CD4-positive, alpha-beta T cell treated with Interferon alpha-2 for 1 hour (primary cell): ENCODE measurements at regions not wholly inside any gene's neighbourhood (a gene's known extent, or its start where the extent isn't known, plus 50 kb on each side); places are given as distances from the start of the nearest gene placed in this dataset.
A peak's percentile ranks its signal among the peaks of the same experiment; 100 is the strongest.
"Not testable (repeated sequence)": the region's sequence is repeated elsewhere in the genome, so short reads cannot be mapped to it uniquely, and the experiment has no call there.

Source experiments
- DNase-seq, 2 donors: peaks; one replicate each; pipeline ENCODE4 v3.0.0-alpha.2; 2020 to 2022

GRCh38 chr12:89833337-89834252 lies 125.0 kb upstream of the ATP2B1 start:
- DNase-seq: no peak

DNA sequence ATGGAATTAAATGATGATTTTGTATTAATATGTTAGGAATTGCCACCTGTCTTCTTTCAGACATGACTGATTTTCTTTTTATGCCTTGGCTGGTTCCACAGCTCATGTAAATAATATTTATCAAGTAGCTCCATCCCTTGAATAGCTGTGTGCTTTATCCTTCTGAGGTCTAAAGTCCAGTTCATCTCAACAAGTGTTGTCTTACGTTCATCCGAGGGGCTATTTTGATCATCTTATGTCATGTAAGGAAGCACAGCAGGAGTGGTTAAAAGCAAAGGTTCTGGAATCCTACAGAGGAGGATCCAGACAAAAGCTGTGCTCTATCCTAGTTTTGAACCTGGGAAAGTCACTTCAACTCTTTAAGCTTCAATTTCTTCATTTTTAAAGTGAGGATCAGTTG lies 123.7 kb upstream of the ATP2B1 start:
- no peak for DNase-seq

GRCh38 chr12:89831310-89832095 lies 122.9 kb upstream of the ATP2B1 start:
- no peak for DNase-seq

GRCh38 chr12:89829434-89829975 lies 120.9 kb upstream of the ATP2B1 start:
- no peak for DNase-seq

- DNase-seq: no peak
These were observed 119.9 kb upstream of the ATP2B1 start for GRCh38 chr12:89828575-89828974.

DNA sequence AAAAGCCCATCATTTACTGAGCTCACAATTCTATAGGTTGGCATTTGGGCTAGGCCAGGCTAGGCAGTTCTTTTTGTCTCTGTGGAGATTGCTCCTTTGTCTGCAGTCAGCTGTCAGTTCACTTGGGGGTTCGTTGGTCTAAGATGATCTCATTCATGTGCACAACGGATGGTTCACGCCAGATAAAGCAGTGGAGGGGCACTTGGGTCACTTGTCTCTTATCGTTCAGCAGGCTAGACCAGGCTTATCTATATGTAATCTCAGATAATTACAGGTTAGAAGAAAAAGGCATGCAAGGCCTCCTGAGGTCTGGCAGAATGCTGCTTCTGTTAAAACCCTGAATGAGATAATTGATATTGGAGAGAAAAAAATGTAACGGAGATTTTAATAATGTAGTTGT lies 119.0 kb upstream of the ATP2B1 start:
- DNase-seq: no peak

GRCh38 chr12:89826468-89826867 lies 117.8 kb upstream of the ATP2B1 start:
- DNase-seq: no peak

GRCh38 chr12:89825591-89826449 lies 117.2 kb upstream of the ATP2B1 start:
- DNase-seq: peak in 1 of 2 donors; percentile 26

- DNase-seq: no peak
These were observed 116.2 kb upstream of the ATP2B1 start for GRCh38 chr12:89824822-89825221.

DNA sequence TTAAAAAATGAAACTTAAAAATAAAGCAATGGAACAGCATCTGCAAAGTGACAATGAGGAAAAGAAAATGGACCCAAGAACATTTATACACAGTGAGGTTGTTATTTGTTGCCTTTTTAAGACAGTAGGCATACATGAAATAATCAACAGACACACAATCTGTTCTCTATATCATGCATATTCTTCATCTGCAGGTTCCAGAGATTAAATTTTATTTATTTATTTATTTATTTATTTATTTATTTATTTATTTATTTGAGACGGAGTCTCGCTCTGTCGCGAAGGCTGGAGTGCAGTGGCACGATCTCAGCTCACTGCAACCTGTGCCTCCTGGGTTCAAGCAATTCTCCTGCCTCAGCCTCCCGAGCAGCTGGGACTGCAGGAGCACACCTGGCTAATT lies 114.4 kb upstream of the ATP2B1 start:
- not testable (repeated sequence) for DNase-seq

DNA sequence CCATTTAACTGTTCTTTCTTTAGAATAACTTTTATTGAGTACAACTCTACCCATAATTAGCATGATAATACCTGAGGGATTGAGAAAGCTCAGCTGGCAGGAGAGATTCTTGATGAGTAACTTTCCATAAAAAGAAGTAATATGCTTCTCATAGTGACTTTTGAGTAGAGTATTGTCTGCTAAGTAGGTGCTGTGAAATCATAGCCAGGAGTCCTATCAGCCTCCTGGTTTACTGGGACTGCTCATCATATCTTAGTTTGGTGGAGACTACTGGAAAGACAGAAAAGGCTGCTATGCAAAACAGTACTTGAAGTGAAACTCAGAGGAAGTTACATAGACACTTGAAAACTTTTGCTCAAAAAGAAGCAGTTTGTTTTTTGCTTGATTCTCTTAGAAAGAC lies 113.3 kb upstream of the ATP2B1 start:
- DNase-seq: no peak

DNA sequence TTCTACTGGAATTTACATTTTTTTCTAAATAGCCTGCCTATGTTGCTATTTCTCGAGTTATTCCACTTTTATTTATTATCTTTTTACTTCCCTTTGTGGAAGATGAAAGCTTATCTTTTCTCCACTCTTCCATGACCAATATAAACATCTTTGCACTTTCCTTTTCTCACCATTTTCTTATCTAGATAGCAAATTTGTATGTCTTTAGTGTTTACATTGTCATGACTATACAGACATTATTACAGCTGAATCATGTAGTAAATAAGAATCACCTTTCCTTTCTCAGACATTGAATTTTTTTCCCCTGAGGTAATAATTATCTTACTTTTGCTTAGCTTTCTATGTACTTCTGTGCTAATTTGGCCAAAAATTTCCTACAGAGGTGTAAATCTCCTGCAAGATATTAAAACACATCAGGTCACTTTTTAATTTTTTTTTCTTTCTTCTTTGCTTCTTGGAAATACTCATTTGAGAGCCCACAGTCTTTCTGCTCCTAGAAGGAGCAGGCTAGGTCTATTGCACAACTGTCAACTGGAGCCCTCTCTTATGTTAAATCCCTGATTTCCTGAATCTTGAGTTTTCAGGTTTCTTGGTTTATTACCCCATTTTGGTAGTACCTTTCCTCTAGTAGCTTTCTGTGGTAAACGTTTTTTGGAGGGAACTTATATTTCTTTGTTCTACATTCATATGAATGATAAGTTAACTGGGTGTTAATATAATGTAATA lies 109.0 kb upstream of the ATP2B1 start:
- DNase-seq: no peak

GRCh38 chr12:89815225-89815624 lies 106.6 kb upstream of the ATP2B1 start:
- no peak for DNase-seq

DNA sequence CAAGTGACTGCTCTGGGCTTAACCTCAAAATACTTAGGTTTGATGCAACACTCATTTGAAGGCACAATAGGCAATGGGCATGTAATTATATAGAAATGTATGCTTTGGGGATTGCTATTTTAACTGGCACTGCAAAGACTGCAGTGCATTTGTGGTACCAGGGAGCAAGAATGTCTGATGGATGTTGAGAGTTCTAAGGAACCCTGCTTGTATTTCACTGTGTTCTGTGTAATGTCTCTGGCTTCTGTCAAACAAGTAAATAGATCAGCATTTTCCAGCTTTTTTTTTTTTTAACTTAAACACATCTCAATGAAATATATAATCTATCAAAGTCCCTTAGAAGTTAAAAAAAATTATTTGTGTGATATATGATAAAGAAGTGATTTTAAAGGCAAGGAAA lies 94.8 kb upstream of the ATP2B1 start:
- DNase-seq: no peak

DNA sequence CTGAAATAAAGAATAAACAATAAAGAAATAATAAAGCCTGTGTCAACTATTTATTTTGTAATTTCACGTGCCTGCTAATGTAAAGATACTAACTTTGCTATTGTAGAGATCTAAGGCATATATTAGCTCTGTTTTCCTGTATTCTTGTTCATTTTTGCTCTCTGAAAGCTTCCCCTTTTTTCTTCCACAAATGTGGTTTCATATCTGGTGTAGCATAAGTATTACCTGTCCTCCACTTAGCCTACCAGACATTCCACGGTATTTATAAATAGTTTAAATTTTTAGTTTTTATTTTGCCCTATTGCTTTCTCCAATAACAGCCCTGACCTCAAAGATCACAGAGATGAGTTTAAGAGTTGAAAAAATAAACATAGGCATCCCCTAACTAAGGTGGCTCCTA lies 92.6 kb upstream of the ATP2B1 start:
- no peak for DNase-seq

- no peak for DNase-seq
These were observed 91.8 kb upstream of the ATP2B1 start for GRCh38 chr12:89800435-89800834.

DNA sequence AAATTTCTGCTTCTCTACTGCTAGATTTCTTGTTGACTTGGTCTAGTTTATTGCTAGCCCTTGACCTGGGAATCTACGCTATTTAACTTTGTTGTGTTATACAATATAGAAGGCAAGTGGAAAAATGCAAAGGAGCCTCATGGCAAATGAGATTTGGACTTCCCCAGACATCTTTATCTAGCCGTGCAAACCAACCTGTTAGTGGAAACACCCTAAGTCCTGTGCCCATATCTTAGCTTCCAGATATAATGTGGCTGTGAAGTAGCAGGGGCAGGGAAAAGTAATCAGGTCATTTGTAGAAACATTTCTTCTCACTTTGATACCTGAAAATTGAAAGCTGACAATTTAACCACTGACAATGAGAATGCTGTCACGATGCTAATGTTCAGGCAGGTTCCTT lies 90.7 kb upstream of the ATP2B1 start:
- DNase-seq: no peak

GRCh38 chr12:89797436-89797835 lies 88.8 kb upstream of the ATP2B1 start:
- no peak for DNase-seq

DNA sequence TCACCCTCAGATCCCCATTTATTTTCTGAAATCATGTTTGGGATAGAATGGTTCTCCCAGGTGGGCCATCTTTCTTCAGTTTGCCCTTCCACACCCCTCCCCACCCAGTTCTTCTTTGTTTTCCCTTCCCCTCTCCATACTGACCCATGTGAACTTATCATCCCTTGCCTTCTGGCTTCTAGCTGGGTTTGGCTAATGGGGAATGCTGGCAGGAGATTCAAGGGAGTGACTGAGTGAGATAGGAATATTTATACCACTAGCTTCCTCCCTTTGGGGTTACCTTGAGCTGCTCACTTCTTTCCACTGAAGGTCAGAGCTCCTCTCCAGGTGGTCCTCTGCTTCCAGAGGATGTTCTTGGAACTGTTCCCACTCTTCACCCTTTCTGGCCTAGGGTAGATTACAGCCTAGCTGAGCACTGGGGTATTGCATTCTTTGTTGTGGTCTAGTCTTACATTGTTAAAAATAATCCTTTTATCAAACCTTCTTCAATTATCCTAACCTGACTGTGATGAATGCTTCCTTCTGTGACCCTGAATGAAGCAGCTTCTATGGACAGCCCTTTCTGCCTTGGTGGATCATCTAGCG lies 88.3 kb upstream of the ATP2B1 start:
- DNase-seq: no peak

- no peak for DNase-seq
These were observed 85.3 kb upstream of the ATP2B1 start for GRCh38 chr12:89793946-89794345.

DNA sequence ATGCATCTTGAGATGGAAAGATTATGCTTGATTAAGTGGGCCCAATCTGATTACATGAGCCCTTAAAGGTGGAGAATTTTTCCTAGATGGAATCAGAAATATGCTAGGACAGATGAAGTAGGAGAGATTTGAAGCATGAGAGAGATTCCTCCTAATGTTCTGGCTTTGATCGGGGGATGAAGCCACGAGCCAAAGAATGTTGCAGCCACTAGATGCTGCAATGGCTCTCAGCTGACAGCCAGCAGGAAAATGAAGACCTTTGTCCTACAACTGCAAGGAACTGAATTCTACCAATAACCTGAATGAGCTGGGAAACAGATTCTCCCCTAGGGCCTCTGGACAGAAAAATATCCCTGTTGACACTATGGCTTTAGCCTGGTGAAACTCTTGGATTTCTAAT lies 82.6 kb upstream of the ATP2B1 start:
- DNase-seq: no peak

DNA sequence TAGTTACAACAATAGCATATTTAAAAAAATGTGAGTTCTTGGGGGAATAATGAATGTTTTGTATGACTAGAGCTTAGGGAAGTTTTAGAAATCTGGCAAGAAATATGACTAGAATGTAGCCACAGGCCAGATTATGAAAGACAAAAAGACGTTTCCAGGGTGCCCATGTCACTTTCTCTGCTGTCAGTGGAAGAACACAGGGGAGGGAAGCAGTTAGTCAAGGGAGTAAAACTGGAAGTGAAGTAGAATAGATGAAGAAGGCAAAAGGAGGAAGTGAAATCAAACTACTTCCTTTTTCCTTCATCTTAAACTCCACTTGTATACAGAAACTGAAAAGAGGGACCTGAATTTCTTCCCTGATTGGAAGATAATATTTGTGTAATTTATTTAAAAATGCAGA lies 81.2 kb upstream of the ATP2B1 start:
- peak in 1 of 2 donors; percentile 47 for DNase-seq
